HepG2 (cell line): ENCODE measurements at regions not wholly inside any gene's neighbourhood (a gene's known extent, or its start where the extent isn't known, plus 50 kb on each side); places are given as distances from the start of the nearest gene placed in this dataset.
A peak's percentile ranks its signal among the peaks of the same experiment; 100 is the strongest.

Experiments
- FOSL2 ChIP-seq: sonication (generic); formaldehyde crosslinking; IDR thresholded peaks from 2 replicates; pipeline ENCODE4 v1.4.0; 2020; ENCODE audit warnings: missing genetic modification reagents
- HNRNPL ChIP-seq: fragments of 200-400 bp; formaldehyde crosslinking; IDR thresholded peaks from 2 replicates; pipeline ENCODE4 v1.6.1; 2017; ENCODE audit warnings: mild to moderate bottlenecking, low read depth, low read length
- HNRNPUL1 ChIP-seq: fragments of 200-400 bp; formaldehyde crosslinking; IDR thresholded peaks from 2 replicates; pipeline ENCODE4 v1.6.1; 2017; ENCODE audit warnings: low read depth, mild to moderate bottlenecking, low read length, moderate library complexity
- NFIC ChIP-seq: IDR thresholded peaks from 2 replicates; pipeline ENCODE4 v1.6.1; 2012; ENCODE audit warnings: mild to moderate bottlenecking, low read length, inconsistent platforms
- NR2F1 ChIP-seq, 2 experiments: fragments of 450-650 bp in 1 of 2; formaldehyde crosslinking in 1 of 2; IDR thresholded peaks; 2 replicates each; pipeline versions ENCODE4 v1.5.0 to v1.6.1; 2016 to 2020; ENCODE audit warnings: mild to moderate bottlenecking in 1 of 2, missing compliant biosample characterization in 1 of 2, missing genetic modification reagents in 1 of 2, moderate library complexity in 1 of 2
- NR3C1 ChIP-seq: sonication (generic); formaldehyde crosslinking; IDR thresholded peaks from 2 replicates; pipeline ENCODE4 v1.4.0; 2020; ENCODE audit warnings: missing genetic modification reagents
- STAG1 ChIP-seq: sonication (generic); formaldehyde crosslinking; IDR thresholded peaks from 2 replicates; pipeline ENCODE4 v1.4.0; 2020; ENCODE audit warnings: missing genetic modification reagents
- ZBTB20 ChIP-seq: sonication (generic); formaldehyde crosslinking; IDR thresholded peaks from 2 replicates; pipeline ENCODE4 v1.8.1; 2023; ENCODE audit warnings: missing genetic modification reagents, low read depth, mild to moderate bottlenecking, borderline replicate concordance
- ZBTB38 ChIP-seq: sonication (generic); formaldehyde crosslinking; IDR thresholded peaks from 2 replicates; pipeline ENCODE4 v1.5.1; 2020; ENCODE audit warnings: mild to moderate bottlenecking, missing genetic modification reagents
- ZNF432 ChIP-seq: sonication (generic); formaldehyde crosslinking; IDR thresholded peaks from 2 replicates; pipeline ENCODE4 v1.5.0; 2020; ENCODE audit warnings: missing genetic modification reagents, mild to moderate bottlenecking, borderline replicate concordance
- ZNF709 ChIP-seq: sonication (generic); formaldehyde crosslinking; IDR thresholded peaks from 2 replicates; pipeline ENCODE4 v1.5.0; 2020; ENCODE audit warnings: mild to moderate bottlenecking, missing genetic modification reagents
- TF ChIP-seq, protein P1 (sequence below): sonication (generic); formaldehyde crosslinking; IDR thresholded peaks from 2 replicates; pipeline ENCODE4 v1.5.0; 2020; ENCODE audit warnings: mild to moderate bottlenecking, missing genetic modification reagents, borderline replicate concordance
- TF ChIP-seq, protein P2 (sequence below): sonication (generic); formaldehyde crosslinking; IDR thresholded peaks from 2 replicates; pipeline ENCODE4 v1.4.0; 2020; ENCODE audit warnings: missing genetic modification reagents
- TF ChIP-seq, protein P3 (sequence below): sonication (generic); formaldehyde crosslinking; conservative IDR thresholded peaks from 2 replicates; pipeline ENCODE4 v1.4.0; 2020; ENCODE audit warnings: missing genetic modification reagents
- TF ChIP-seq, protein P4 (sequence below): sonication (generic); formaldehyde crosslinking; IDR thresholded peaks from 2 replicates; pipeline ENCODE4 v1.4.0; 2020; ENCODE audit warnings: missing genetic modification reagents
- TF ChIP-seq, protein P5 (sequence below): sonication (generic); formaldehyde crosslinking; IDR thresholded peaks from 2 replicates; pipeline ENCODE4 v1.4.0; 2020; ENCODE audit warnings: missing genetic modification reagents, borderline replicate concordance
- TF ChIP-seq, protein P6 (sequence below): sonication (generic); formaldehyde crosslinking; IDR thresholded peaks from 2 replicates; pipeline ENCODE4 v1.4.0; 2020; ENCODE audit warnings: mild to moderate bottlenecking, missing genetic modification reagents

DNA sequence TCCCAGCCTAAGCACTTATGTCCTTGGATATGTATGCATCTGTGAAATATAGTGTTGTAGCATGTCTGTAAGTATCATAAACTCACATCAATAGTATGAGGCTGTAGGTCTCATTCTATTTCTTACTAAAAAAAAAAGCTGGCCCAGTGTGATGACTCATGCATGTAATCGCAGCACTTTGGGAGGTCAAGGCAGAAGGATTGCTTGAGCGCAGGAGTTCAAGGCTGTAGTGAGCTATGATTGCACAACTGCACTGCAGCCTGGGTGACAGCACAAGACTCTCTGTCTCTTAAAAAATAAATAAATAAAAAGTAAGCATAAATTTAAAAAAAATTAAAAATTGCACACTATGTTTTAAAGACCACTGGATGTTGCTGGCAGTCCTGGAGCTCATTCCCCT, 79.1 kb upstream of the SPATA13 start (continued):
- TF ChIP-seq, protein P1, sequence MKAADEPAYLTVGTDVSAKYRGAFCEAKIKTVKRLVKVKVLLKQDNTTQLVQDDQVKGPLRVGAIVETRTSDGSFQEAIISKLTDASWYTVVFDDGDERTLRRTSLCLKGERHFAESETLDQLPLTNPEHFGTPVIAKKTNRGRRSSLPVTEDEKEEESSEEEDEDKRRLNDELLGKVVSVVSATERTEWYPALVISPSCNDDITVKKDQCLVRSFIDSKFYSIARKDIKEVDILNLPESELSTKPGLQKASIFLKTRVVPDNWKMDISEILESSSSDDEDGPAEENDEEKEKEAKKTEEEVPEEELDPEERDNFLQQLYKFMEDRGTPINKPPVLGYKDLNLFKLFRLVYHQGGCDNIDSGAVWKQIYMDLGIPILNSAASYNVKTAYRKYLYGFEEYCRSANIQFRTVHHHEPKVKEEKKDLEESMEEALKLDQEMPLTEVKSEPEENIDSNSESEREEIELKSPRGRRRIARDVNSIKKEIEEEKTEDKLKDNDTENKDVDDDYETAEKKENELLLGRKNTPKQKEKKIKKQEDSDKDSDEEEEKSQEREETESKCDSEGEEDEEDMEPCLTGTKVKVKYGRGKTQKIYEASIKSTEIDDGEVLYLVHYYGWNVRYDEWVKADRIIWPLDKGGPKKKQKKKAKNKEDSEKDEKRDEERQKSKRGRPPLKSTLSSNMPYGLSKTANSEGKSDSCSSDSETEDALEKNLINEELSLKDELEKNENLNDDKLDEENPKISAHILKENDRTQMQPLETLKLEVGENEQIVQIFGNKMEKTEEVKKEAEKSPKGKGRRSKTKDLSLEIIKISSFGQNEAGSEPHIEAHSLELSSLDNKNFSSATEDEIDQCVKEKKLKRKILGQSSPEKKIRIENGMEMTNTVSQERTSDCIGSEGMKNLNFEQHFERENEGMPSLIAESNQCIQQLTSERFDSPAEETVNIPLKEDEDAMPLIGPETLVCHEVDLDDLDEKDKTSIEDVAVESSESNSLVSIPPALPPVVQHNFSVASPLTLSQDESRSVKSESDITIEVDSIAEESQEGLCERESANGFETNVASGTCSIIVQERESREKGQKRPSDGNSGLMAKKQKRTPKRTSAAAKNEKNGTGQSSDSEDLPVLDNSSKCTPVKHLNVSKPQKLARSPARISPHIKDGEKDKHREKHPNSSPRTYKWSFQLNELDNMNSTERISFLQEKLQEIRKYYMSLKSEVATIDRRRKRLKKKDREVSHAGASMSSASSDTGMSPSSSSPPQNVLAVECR (CRISPR knock-in tag), result no peak
- no peak for TF ChIP-seq ZNF432
- TF ChIP-seq NR2F1 (CRISPR knock-in tag; IDR thresholded peaks at IDR 0.05), result peak in 1 of 2 experiments; percentile 27; a peak in 2 of 4 replicates
- no peak for TF ChIP-seq STAG1 (CRISPR knock-in tag)
- TF ChIP-seq HNRNPUL1, result no peak
- no peak for TF ChIP-seq NR3C1 (CRISPR knock-in tag)
- TF ChIP-seq, protein P2, sequence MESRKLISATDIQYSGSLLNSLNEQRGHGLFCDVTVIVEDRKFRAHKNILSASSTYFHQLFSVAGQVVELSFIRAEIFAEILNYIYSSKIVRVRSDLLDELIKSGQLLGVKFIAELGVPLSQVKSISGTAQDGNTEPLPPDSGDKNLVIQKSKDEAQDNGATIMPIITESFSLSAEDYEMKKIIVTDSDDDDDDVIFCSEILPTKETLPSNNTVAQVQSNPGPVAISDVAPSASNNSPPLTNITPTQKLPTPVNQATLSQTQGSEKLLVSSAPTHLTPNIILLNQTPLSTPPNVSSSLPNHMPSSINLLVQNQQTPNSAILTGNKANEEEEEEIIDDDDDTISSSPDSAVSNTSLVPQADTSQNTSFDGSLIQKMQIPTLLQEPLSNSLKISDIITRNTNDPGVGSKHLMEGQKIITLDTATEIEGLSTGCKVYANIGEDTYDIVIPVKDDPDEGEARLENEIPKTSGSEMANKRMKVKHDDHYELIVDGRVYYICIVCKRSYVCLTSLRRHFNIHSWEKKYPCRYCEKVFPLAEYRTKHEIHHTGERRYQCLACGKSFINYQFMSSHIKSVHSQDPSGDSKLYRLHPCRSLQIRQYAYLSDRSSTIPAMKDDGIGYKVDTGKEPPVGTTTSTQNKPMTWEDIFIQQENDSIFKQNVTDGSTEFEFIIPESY (CRISPR knock-in tag), result no peak
- TF ChIP-seq HNRNPL, result no peak
- TF ChIP-seq, protein P3, sequence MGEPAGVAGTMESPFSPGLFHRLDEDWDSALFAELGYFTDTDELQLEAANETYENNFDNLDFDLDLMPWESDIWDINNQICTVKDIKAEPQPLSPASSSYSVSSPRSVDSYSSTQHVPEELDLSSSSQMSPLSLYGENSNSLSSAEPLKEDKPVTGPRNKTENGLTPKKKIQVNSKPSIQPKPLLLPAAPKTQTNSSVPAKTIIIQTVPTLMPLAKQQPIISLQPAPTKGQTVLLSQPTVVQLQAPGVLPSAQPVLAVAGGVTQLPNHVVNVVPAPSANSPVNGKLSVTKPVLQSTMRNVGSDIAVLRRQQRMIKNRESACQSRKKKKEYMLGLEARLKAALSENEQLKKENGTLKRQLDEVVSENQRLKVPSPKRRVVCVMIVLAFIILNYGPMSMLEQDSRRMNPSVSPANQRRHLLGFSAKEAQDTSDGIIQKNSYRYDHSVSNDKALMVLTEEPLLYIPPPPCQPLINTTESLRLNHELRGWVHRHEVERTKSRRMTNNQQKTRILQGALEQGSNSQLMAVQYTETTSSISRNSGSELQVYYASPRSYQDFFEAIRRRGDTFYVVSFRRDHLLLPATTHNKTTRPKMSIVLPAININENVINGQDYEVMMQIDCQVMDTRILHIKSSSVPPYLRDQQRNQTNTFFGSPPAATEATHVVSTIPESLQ, result no peak
- no peak for TF ChIP-seq ZNF709 (CRISPR knock-in tag)
- TF ChIP-seq, protein P4, sequence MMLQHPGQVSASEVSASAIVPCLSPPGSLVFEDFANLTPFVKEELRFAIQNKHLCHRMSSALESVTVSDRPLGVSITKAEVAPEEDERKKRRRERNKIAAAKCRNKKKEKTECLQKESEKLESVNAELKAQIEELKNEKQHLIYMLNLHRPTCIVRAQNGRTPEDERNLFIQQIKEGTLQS, result peak; percentile 47; the same call in 1 of the 2 replicates
- TF ChIP-seq, protein P5, sequence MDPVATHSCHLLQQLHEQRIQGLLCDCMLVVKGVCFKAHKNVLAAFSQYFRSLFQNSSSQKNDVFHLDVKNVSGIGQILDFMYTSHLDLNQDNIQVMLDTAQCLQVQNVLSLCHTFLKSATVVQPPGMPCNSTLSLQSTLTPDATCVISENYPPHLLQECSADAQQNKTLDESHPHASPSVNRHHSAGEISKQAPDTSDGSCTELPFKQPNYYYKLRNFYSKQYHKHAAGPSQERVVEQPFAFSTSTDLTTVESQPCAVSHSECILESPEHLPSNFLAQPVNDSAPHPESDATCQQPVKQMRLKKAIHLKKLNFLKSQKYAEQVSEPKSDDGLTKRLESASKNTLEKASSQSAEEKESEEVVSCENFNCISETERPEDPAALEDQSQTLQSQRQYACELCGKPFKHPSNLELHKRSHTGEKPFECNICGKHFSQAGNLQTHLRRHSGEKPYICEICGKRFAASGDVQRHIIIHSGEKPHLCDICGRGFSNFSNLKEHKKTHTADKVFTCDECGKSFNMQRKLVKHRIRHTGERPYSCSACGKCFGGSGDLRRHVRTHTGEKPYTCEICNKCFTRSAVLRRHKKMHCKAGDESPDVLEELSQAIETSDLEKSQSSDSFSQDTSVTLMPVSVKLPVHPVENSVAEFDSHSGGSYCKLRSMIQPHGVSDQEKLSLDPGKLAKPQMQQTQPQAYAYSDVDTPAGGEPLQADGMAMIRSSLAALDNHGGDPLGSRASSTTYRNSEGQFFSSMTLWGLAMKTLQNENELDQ (CRISPR knock-in tag), result no peak
- peak; percentile 95 for TF ChIP-seq FOSL2 (CRISPR knock-in tag)
- no peak for TF ChIP-seq ZBTB20 (CRISPR knock-in tag)
- TF ChIP-seq NFIC, result no peak
- TF ChIP-seq, protein P6, sequence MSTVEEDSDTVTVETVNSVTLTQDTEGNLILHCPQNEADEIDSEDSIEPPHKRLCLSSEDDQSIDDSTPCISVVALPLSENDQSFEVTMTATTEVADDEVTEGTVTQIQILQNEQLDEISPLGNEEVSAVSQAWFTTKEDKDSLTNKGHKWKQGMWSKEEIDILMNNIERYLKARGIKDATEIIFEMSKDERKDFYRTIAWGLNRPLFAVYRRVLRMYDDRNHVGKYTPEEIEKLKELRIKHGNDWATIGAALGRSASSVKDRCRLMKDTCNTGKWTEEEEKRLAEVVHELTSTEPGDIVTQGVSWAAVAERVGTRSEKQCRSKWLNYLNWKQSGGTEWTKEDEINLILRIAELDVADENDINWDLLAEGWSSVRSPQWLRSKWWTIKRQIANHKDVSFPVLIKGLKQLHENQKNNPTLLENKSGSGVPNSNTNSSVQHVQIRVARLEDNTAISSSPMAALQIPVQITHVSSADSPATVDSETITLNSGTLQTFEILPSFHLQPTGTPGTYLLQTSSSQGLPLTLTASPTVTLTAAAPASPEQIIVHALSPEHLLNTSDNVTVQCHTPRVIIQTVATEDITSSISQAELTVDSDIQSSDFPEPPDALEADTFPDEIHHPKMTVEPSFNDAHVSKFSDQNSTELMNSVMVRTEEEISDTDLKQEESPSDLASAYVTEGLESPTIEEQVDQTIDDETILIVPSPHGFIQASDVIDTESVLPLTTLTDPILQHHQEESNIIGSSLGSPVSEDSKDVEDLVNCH (CRISPR knock-in tag), result no peak
- no peak for TF ChIP-seq ZBTB38 (CRISPR knock-in tag)
